HL-60 (cell line): ENCODE measurements at regions not wholly inside any gene's neighbourhood (a gene's known extent, or its start where the extent isn't known, plus 50 kb on each side); places are given as distances from the start of the nearest gene placed in this dataset.

ENCODE experiments used
- DNase-seq, 2 experiments: peaks; one replicate each; pipeline ENCODE4 v3.0.0-alpha.2; 2010 to 2020; ENCODE audit warnings: low read depth in 1 of 2, low spot score in 1 of 2
- H3K27ac ChIP-seq: fragments of 250-450 bp; sonication (Bioruptor Pico); replicated peaks from 2 replicates; pipeline ENCODE4 v1.5.1; 2020; ENCODE audit warnings: mild to moderate bottlenecking, moderate library complexity
- H3K27me3 ChIP-seq: fragments of 250-450 bp; sonication (Bioruptor Pico); 2 replicates; pipeline ENCODE4 v1.5.1; 2021; ENCODE audit warnings: mild to moderate bottlenecking, moderate library complexity; ENCODE audit not compliant: insufficient read depth, poor library complexity, severe bottlenecking
- H3K4me3 ChIP-seq: replicated peaks from 2 replicates; pipeline ENCODE4 v1.5.1; 2011; ENCODE audit warnings: mild to moderate bottlenecking, control low read depth, low read length; ENCODE audit not compliant: insufficient read depth
- CTCF ChIP-seq: IDR thresholded peaks from one replicate; pipeline ENCODE4 v1.5.1; 2011; ENCODE audit warnings: low read length, control low read depth, inconsistent platforms; ENCODE audit not compliant: insufficient read depth
- GABPA ChIP-seq: IDR thresholded peaks from 2 replicates; pipeline ENCODE4 v1.6.1; 2012; ENCODE audit warnings: low read depth
- POLR2AphosphoS5 ChIP-seq: IDR thresholded peaks from 2 replicates; pipeline ENCODE4 v1.6.1; 2012; ENCODE audit warnings: low read depth
- REST ChIP-seq: IDR thresholded peaks from 2 replicates; pipeline ENCODE4 v1.6.1; 2012; ENCODE audit warnings: low read depth; ENCODE audit not compliant: insufficient replicate concordance
- SPI1 ChIP-seq: IDR thresholded peaks from 2 replicates; pipeline ENCODE4 v1.6.1; 2012; ENCODE audit warnings: low read depth, mild to moderate bottlenecking, borderline replicate concordance

GRCh38 chr15:66940368-66940767, 125.0 kb upstream of the SMAD3 start:
- no peak overlapping the region for H3K27ac ChIP-seq
- no peaks in the 10 kb centered on the region for H3K27me3 ChIP-seq
- no peak overlapping the region for H3K4me3 ChIP-seq
- no peak for DNase-seq
- TF ChIP-seq GABPA (no peak), CTCF (no peak), POLR2AphosphoS5 (no peak), SPI1 (no peak)

GRCh38 chr15:66941108-66941711, 124.2 kb upstream of the SMAD3 start:
- no peak overlapping the region for H3K4me3 ChIP-seq
- H3K27ac ChIP-seq = no peak overlapping the region
- no peaks in the 10 kb centered on the region for H3K27me3 ChIP-seq
- TF ChIP-seq CTCF (no peak), POLR2AphosphoS5 (no peak), REST (no peak), GABPA (no peak), SPI1 (no peak)
- DNase-seq = no peak

- H3K27ac ChIP-seq = no peak overlapping the region
- no peaks in the 10 kb centered on the region for H3K27me3 ChIP-seq
- peak in 1 of 2 experiments; percentile 70 for DNase-seq
- H3K4me3 ChIP-seq = no peak overlapping the region
- TF ChIP-seq REST = no peak
- no peak for TF ChIP-seq SPI1
- TF ChIP-seq CTCF = no peak
- TF ChIP-seq GABPA = no peak
- TF ChIP-seq POLR2AphosphoS5 = no peak
Measured at GRCh38 chr15:66941791-66942190, 123.6 kb upstream of the SMAD3 start.
